H1 (cell line): ENCODE measurements at regions not wholly inside any gene's neighbourhood (a gene's known extent, or its start where the extent isn't known, plus 50 kb on each side); places are given as distances from the start of the nearest gene placed in this dataset.

Experiments
- CTCF ChIA-PET: fragments of 300-600 bp; sonication (Branson Sonifier 250); formaldehyde crosslinking; loops from one replicate; lab custom pipeline; 2021; ENCODE audit not compliant: partially characterized antibody; lab: Charles Lee
- POLR2A ChIA-PET: fragments of 300-600 bp; sonication (Branson Sonifier 250); formaldehyde crosslinking; loops from one replicate; lab custom pipeline; 2021; ENCODE audit warnings: inconsistent platforms; ENCODE audit not compliant: partially characterized antibody; lab: Charles Lee
- DNase-seq, 2 experiments: peaks; one replicate each; pipeline versions ENCODE4 v3.0.0 to v3.0.0-alpha.2; 2010 to 2022; ENCODE audit warnings: low spot score in 2 of 2, low read depth in 1 of 2, mixed read lengths in 1 of 2
- FAIRE-seq: peaks from 2 replicates; lab custom pipeline; 2011; peaks lifted over from hg19 to GRCh38; lab: Jason Lieb, UNC
- H2AFZ ChIP-seq: 2 replicates; pipeline ENCODE4 v1.8.1; 2012; ENCODE audit warnings: low read length, inconsistent platforms
- H2AK5ac ChIP-seq: 2 replicates; pipeline ENCODE4 v1.6.1; 2013; ENCODE audit warnings: low read depth, low read length
- H2BK120ac ChIP-seq: replicated peaks from 2 replicates; pipeline ENCODE3; 2013; ENCODE audit warnings: low read depth, low read length, inconsistent platforms
- H2BK12ac ChIP-seq: 2 replicates; pipeline ENCODE4 v1.6.1; 2013; ENCODE audit warnings: low read depth, low read length
- H2BK15ac ChIP-seq: 2 replicates; pipeline ENCODE4 v1.6.1; 2013; ENCODE audit warnings: low read length
- H2BK20ac ChIP-seq: 2 replicates; pipeline ENCODE4 v1.6.1; 2013; ENCODE audit warnings: low read length
- H2BK5ac ChIP-seq: 2 replicates; pipeline ENCODE4 v1.6.1; 2013; ENCODE audit warnings: low read depth, low read length
- H3K14ac ChIP-seq: 2 replicates; pipeline ENCODE4 v1.6.1; 2013; ENCODE audit warnings: inconsistent platforms; ENCODE audit not compliant: insufficient read length
- H3K18ac ChIP-seq: 2 replicates; pipeline ENCODE4 v1.6.1; 2013; ENCODE audit warnings: low read length; ENCODE audit errors: extremely low read depth
- H3K23ac ChIP-seq: 2 replicates; pipeline ENCODE4 v1.6.1; 2013; ENCODE audit warnings: inconsistent platforms; ENCODE audit not compliant: insufficient read length
- H3K23me2 ChIP-seq: 2 replicates; pipeline ENCODE4 v1.6.1; 2013; ENCODE audit warnings: low read depth, low read length
- H3K27ac ChIP-seq: 2 replicates; pipeline ENCODE4 v1.6.1; 2011; ENCODE audit warnings: low read depth, low read length, inconsistent platforms
- H3K27me3 ChIP-seq, 4 experiments: replicated peaks in 1 of 4; 1 replicate in 1 of 4; 2 replicates in 3 of 4; pipeline versions ENCODE4 v1.6.1 to v1.8.1; 2011 to 2013; ENCODE audit warnings: low read length in 3 of 4, mild to moderate bottlenecking in 3 of 4, inconsistent platforms in 2 of 4, mixed read lengths in 2 of 4, moderate library complexity in 1 of 4; ENCODE audit not compliant: control insufficient read depth in 3 of 4, insufficient read depth in 3 of 4; ENCODE audit errors: extremely low read depth in 1 of 4
- H3K36me3 ChIP-seq, 4 experiments: 2 replicates each; pipeline versions ENCODE4 v1.6.1 to v1.8.1; 2011 to 2013; ENCODE audit warnings: mild to moderate bottlenecking in 4 of 4, low read length in 3 of 4, moderate library complexity in 2 of 4, control low read depth in 1 of 4, inconsistent platforms in 1 of 4; ENCODE audit not compliant: insufficient read depth in 4 of 4, control insufficient read depth in 2 of 4
- H3K4ac ChIP-seq: replicated peaks from 2 replicates; pipeline ENCODE3; 2013; ENCODE audit warnings: low read length, low read depth, mixed read lengths, inconsistent platforms; ENCODE audit not compliant: insufficient read length
- H3K4me1 ChIP-seq, 4 experiments: replicated peaks in 1 of 4; 1 replicate in 1 of 4; 2 replicates in 3 of 4; pipeline versions ENCODE4 v1.6.1 to v1.8.1; 2011 to 2013; ENCODE audit warnings: low read length in 3 of 4, inconsistent platforms in 2 of 4, mixed read lengths in 1 of 4; ENCODE audit not compliant: insufficient read depth in 4 of 4, control insufficient read depth in 3 of 4
- H3K4me2 ChIP-seq, 2 experiments: 2 replicates each; pipeline versions ENCODE4 v1.6.1 to v1.8.1; 2011 to 2013; ENCODE audit warnings: low read depth in 2 of 2, low read length in 2 of 2, control low read depth in 1 of 2, inconsistent platforms in 1 of 2, mild to moderate bottlenecking in 1 of 2; ENCODE audit not compliant: insufficient read depth in 1 of 2
- H3K4me3 ChIP-seq, 4 experiments: fragments of 200-600, 300-600 bp in 1 of 4; sonication (generic), shearing (Covaris generic), sonication (Bioruptor Twin) in 1 of 4; 2 replicates each; pipeline versions ENCODE4 v1.5.1 to v1.8.1; 2011 to 2016; ENCODE audit warnings: low read length in 4 of 4, low read depth in 3 of 4, control low read depth in 2 of 4, inconsistent platforms in 2 of 4, mild to moderate bottlenecking in 2 of 4, mixed read lengths in 1 of 4, moderate library complexity in 1 of 4; ENCODE audit not compliant: insufficient read depth in 2 of 4; ENCODE audit errors: extremely low read depth in 1 of 4
- H3K56ac ChIP-seq: replicated peaks from 2 replicates; pipeline ENCODE3; 2013; ENCODE audit warnings: low read depth, mild to moderate bottlenecking, mixed read lengths, low read length, inconsistent platforms; ENCODE audit not compliant: insufficient read length
- H3K79me1 ChIP-seq: 2 replicates; pipeline ENCODE4 v1.6.1; 2013; ENCODE audit warnings: low read depth, low read length, control low read depth
- H3K79me2 ChIP-seq, 2 experiments: 2 replicates each; pipeline versions ENCODE4 v1.6.1 to v1.8.1; 2012 to 2013; ENCODE audit warnings: low read length in 2 of 2, mild to moderate bottlenecking in 2 of 2, inconsistent platforms in 1 of 2; ENCODE audit not compliant: insufficient read depth in 2 of 2, control insufficient read depth in 1 of 2
- H3K9ac ChIP-seq, 4 experiments: replicated peaks in 1 of 4; 1 replicate in 1 of 4; 2 replicates in 3 of 4; pipeline versions ENCODE4 v1.6.1 to v1.8.1; 2011 to 2013; ENCODE audit warnings: low read depth in 3 of 4, low read length in 3 of 4, control low read depth in 2 of 4, mild to moderate bottlenecking in 2 of 4, moderate library complexity in 2 of 4, inconsistent platforms in 1 of 4; ENCODE audit errors: extremely low read depth in 1 of 4
- H3K9me3 ChIP-seq, 2 experiments: 2 replicates each; pipeline versions ENCODE4 v1.6.1 to v1.8.1; 2012 to 2013; ENCODE audit warnings: mild to moderate bottlenecking in 2 of 2, moderate library complexity in 2 of 2, control low read depth in 1 of 2, inconsistent platforms in 1 of 2, low read depth in 1 of 2, low read length in 1 of 2, mixed read lengths in 1 of 2; ENCODE audit not compliant: insufficient read depth in 2 of 2
- H4K20me1 ChIP-seq, 2 experiments: replicated peaks in 1 of 2; 2 replicates each; pipeline versions ENCODE3 to v1.8.1; 2011 to 2013; ENCODE audit warnings: inconsistent platforms in 2 of 2, low read length in 2 of 2, mild to moderate bottlenecking in 1 of 2; ENCODE audit not compliant: insufficient read depth in 2 of 2, control insufficient read depth in 1 of 2
- H4K5ac ChIP-seq: 2 replicates; pipeline ENCODE4 v1.6.1; 2013; ENCODE audit warnings: low read length, low read depth, mixed read lengths, inconsistent platforms; ENCODE audit not compliant: insufficient read length
- H4K8ac ChIP-seq: 2 replicates; pipeline ENCODE4 v1.8.0; 2013; ENCODE audit warnings: mild to moderate bottlenecking, moderate library complexity, low read length, inconsistent platforms; ENCODE audit not compliant: insufficient read depth; ENCODE audit errors: extremely low read depth
- H4K91ac ChIP-seq: replicated peaks from 2 replicates; pipeline ENCODE3; 2013; ENCODE audit warnings: low read length, mixed read lengths, inconsistent platforms; ENCODE audit not compliant: insufficient read length
- BACH1 ChIP-seq: IDR thresholded peaks from 2 replicates; pipeline ENCODE4 v1.6.1; 2012; ENCODE audit warnings: low read length, improper control_type of control experiment
- GTF2F1 ChIP-seq: IDR thresholded peaks from 2 replicates; pipeline ENCODE4 v1.6.1; 2012; ENCODE audit warnings: low read depth, low read length, improper control_type of control experiment, borderline replicate concordance
- HDAC2 ChIP-seq, 2 experiments: fragments of 300-600 bp in 1 of 2; sonication (generic) in 1 of 2; IDR thresholded peaks; 2 replicates each; pipeline ENCODE4 v1.6.1; 2011 to 2012; ENCODE audit warnings: low read depth in 2 of 2, low read length in 2 of 2, mild to moderate bottlenecking in 2 of 2, moderate library complexity in 2 of 2, borderline replicate concordance in 1 of 2, inconsistent platforms in 1 of 2
- POLR2A ChIP-seq, 2 experiments: IDR thresholded peaks; 1 replicate in 1 of 2; 2 replicates in 1 of 2; pipeline ENCODE4 v1.6.1; 2011; ENCODE audit warnings: low read depth in 2 of 2, low read length in 2 of 2, mild to moderate bottlenecking in 2 of 2; ENCODE audit errors: control extremely low read depth in 1 of 2
- RBBP5 ChIP-seq: IDR thresholded peaks from 2 replicates; pipeline ENCODE4 v1.7.1; 2012; ENCODE audit warnings: low read depth, mild to moderate bottlenecking, inconsistent platforms, low read length, moderate library complexity, borderline replicate concordance
- RNF2 ChIP-seq: fragments of 200-900, 300-1000 bp; sonication (generic); IDR thresholded peaks from 2 replicates; pipeline ENCODE4 v1.7.1; 2016; ENCODE audit warnings: borderline replicate concordance, low read depth, mild to moderate bottlenecking, antibody characterized with exemption, low read length; ENCODE audit not compliant: poor library complexity, severe bottlenecking; ENCODE audit errors: missing control alignments
- SIX5 ChIP-seq: IDR thresholded peaks from 2 replicates; pipeline ENCODE4 v1.6.1; 2011; ENCODE audit warnings: mild to moderate bottlenecking, low read depth, low read length
- SP1 ChIP-seq: IDR thresholded peaks from 2 replicates; pipeline ENCODE4 v1.6.1; 2011; ENCODE audit warnings: low read depth, low read length
- SP2 ChIP-seq: IDR thresholded peaks from 2 replicates; pipeline ENCODE4 v1.6.1; 2012; ENCODE audit warnings: mild to moderate bottlenecking, low read length, inconsistent platforms
- SRF ChIP-seq: IDR thresholded peaks from 2 replicates; pipeline ENCODE4 v1.6.1; 2011; ENCODE audit warnings: mild to moderate bottlenecking, low read depth, low read length, moderate library complexity
- WGBS, 2 experiments: shearing (Covaris generic) in 1 of 2; methylation state at CpG; one replicate each; pipeline versions ENCODE4 v1.1.6 to v1.1.7; 2013 to 2015; ENCODE audit warnings: low lambda C conversion rate in 2 of 2, mixed read lengths in 2 of 2, inconsistent platforms in 1 of 2, low coverage in 1 of 2, missing lambda C conversion rate in 1 of 2; ENCODE audit not compliant: insufficient replicate concordance in 2 of 2, insufficient coverage in 1 of 2, insufficient read length in 1 of 2; ENCODE audit errors: extremely low coverage in 1 of 2, missing lambda C conversion rate in 1 of 2; 5-methylcytosine and 5-hydroxymethylcytosine counted together

GRCh38 chr10:2119316-2119715, 382.0 kb upstream of the ADARB2 start:
- H3K23me2 ChIP-seq, result no peaks in the 10 kb centered on the region
- no peaks in the 10 kb centered on the region for H3K4me1 ChIP-seq
- H4K20me1 ChIP-seq, result no peaks in the 10 kb centered on the region
- TF ChIP-seq GTF2F1 (no peak), SP2 (no peak), HDAC2 (IDR thresholded peaks at IDR 0.05; ENCODE audit: borderline replicate concordance in 1 of 2, low read depth in 2 of 2, low read length in 2 of 2) (no peak), RBBP5 (no peak), SP1 (no peak), POLR2A (IDR thresholded peaks at IDR 0.05; ENCODE audit: control extremely low read depth in 1 of 2, low read depth in 2 of 2, low read length in 2 of 2) (no peak), SRF (no peak), SIX5 (no peak), RNF2 (no peak), BACH1 (no peak)
- no peaks in the 10 kb centered on the region for H3K79me2 ChIP-seq
- DNase-seq (no peak), FAIRE-seq (no peak)
- H3K79me1 ChIP-seq, result no peaks in the 10 kb centered on the region
- no peak overlapping the region for H3K4ac ChIP-seq
- H2AK5ac ChIP-seq, result no peak overlapping the region
- H3K9me3 ChIP-seq, result 0 out of 4 replicates have a peak, but pooled peaks cover 0 to 6% of the 10 kb centered on the region in 2 experiments
- no peak overlapping the region for H3K56ac ChIP-seq
- H2BK5ac ChIP-seq, result no peak overlapping the region
- H2AFZ ChIP-seq, result no peak overlapping the region
- H3K9ac ChIP-seq, result no peak overlapping the region
- no peak overlapping the region for H4K5ac ChIP-seq
- WGBS, 2 experiments, result 93% methylated on average over 6 of the region's 6 CpGs; no CpG with 5 or more reads in 1 of the 2 experiments
- no peak overlapping the region for H2BK120ac ChIP-seq
- H4K91ac ChIP-seq, result no peak overlapping the region
- no peak overlapping the region for H2BK12ac ChIP-seq
- no peak overlapping the region for H3K23ac ChIP-seq
- H2BK15ac ChIP-seq, result no peak overlapping the region
- no peak overlapping the region for H3K14ac ChIP-seq
- ChIA-PET CTCF (interaction anchor here (2.0 kb wide), 1 partner anchor 19 kb away, joined by 7 read pairs; no protein-coding TSS in a partner anchor), POLR2A (no interaction called here)
- no peak overlapping the region for H3K18ac ChIP-seq
- H3K4me2 ChIP-seq, result no peak overlapping the region
- no peak overlapping the region for H3K27ac ChIP-seq
- no peak overlapping the region for H4K8ac ChIP-seq
- H3K4me3 ChIP-seq, result no peak overlapping the region
- no peak overlapping the region for H2BK20ac ChIP-seq
- H3K27me3 ChIP-seq, result peaks cover 0 to 1% (median 0%) of the 10 kb centered on the region in 4 experiments; a peak in 1 of 7 replicates
- H3K36me3 ChIP-seq, result no peaks in the 10 kb centered on the region
